Skeletal muscle tissue (tissue), 3 donors: ENCODE measurements at regions not wholly inside any gene's neighbourhood (a gene's known extent, or its start where the extent isn't known, plus 50 kb on each side); places are given as distances from the start of the nearest gene placed in this dataset.
"Not testable (repeated sequence)": the region's sequence is repeated elsewhere in the genome, so short reads cannot be mapped to it uniquely, and the experiment has no call there.

Experiments used
- H3K27ac ChIP-seq: one replicate; pipeline ENCODE4 v1.7.0; 2013; ENCODE audit warnings: mild to moderate bottlenecking, low read depth, low read length, inconsistent platforms
- H3K27me3 ChIP-seq, 3 donors: one replicate each; pipeline ENCODE4 v1.7.0; 2013; ENCODE audit warnings: low read length in 3 of 3; ENCODE audit not compliant: control insufficient read depth in 3 of 3, insufficient read depth in 3 of 3
- H3K36me3 ChIP-seq, 3 donors: one replicate each; pipeline ENCODE4 v1.7.0; 2013; ENCODE audit warnings: low read length in 3 of 3; ENCODE audit not compliant: control insufficient read depth in 3 of 3, insufficient read depth in 3 of 3
- H3K4me1 ChIP-seq, 3 donors: one replicate each; pipeline ENCODE4 v1.7.0; 2013; ENCODE audit warnings: low read length in 3 of 3, mild to moderate bottlenecking in 3 of 3; ENCODE audit not compliant: control insufficient read depth in 3 of 3, insufficient read depth in 3 of 3
- H3K4me3 ChIP-seq, 3 donors: one replicate each; pipeline ENCODE4 v1.7.0; 2013; ENCODE audit warnings: low read length in 3 of 3
- H3K9ac ChIP-seq, 3 donors: one replicate each; pipeline ENCODE4 v1.7.0; 2013; ENCODE audit warnings: low read length in 3 of 3, mild to moderate bottlenecking in 3 of 3, moderate library complexity in 2 of 3, low read depth in 1 of 3
- H3K9me3 ChIP-seq, 3 donors: one replicate each; pipeline ENCODE4 v1.7.0; 2013; ENCODE audit warnings: low read length in 3 of 3; ENCODE audit not compliant: control insufficient read depth in 3 of 3
- donor health status: Osteomylitis.

DNA sequence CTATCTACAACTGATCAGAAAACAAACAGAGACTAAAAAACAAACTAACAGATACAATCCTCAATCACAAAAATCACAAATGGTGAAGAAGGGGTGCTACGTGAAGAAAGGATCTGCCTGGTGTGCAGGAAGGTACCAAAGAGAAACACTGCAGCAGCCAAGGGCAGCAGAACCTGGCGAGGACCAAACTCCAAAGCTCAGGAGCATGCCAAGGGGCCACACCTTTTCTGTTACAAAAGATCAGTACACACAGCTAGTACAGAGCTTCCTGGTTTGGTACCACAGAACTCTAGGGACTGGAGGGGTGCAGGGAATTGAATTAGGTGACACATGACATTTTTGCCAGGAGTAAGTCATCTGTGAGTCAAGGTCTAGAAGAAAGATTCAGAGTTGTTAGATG lies 107.4 kb upstream of the GRM7 start:
- Histone ChIP-seq H3K36me3 (no peaks in the 10 kb centered on the region), H3K27ac (no peak overlapping the region), H3K27me3 (no peaks in the 10 kb centered on the region), H3K9me3 (peaks cover 0 to 5% (median 0%) of the 10 kb centered on the region in 3 donors), H3K9ac (no peak overlapping the region), H3K4me1 (no peaks in the 10 kb centered on the region), H3K4me3 (no peak overlapping the region)

DNA sequence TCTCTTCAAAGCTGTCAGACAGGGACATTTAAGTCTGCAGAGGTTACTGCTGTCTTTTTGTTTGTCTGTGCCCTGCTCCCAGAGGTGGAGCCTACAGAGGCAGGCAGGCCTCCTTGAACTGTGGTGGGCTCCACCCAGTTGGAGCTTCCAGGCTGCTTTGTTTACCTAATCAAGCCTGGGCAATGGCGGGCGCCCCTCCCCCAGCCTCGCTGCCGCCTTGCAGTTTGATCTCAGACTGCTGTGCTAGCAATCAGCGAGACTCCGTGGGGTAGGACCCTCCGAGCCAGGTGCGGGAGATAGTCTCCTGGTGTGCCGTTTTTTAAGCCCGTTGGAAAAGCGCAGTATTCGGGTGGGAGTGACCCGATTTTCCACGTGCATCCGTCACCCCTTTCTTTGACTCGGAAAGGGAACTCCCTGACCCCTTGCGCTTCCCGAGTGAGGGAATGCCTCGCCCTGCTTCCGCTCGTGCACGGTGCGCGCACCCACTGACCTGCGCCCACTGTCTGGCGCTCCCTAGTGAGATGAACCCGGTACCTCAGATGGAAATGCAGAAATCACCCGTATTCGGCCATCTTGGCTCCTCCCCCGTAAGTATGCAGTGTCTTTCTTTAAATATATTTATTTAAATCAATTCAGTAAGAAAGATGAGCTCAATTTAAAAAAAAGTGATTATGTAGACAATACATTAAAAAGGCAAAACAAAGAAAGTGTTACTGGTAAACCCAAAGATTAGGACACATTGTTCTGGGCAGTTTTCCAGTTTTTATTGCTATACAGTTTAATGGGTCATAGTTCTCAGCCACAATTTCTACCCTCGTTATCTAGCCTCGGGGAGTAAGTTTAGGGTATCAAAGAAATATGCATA lies 91.2 kb upstream of the GRM7 start:
- H3K36me3 ChIP-seq, H3K4me1 ChIP-seq, H3K9me3 ChIP-seq, H3K27me3 ChIP-seq, H3K4me3 ChIP-seq, H3K9ac ChIP-seq, H3K27ac ChIP-seq: not testable (repeated sequence)

DNA sequence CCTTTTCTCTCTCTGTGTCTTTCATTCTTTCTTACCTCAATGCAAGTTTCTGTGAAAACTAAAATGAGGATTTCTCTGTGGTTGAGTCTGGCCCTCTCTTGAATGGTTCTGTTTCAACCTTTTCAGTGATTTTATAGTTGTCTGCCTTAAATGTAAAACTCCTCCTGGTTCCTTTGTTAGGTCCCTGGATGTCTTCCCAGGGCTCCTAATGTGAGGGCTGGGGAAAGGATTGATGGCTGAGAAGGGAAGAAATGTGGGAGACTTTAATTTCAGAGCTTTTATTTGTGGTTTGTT lies 90.6 kb upstream of the GRM7 start:
- Histone ChIP-seq H3K27ac (no peak overlapping the region), H3K27me3 (no peaks in the 10 kb centered on the region), H3K4me1 (no peaks in the 10 kb centered on the region), H3K4me3 (no peak overlapping the region), H3K9ac (no peak overlapping the region), H3K9me3 (no peaks in the 10 kb centered on the region), H3K36me3 (no peaks in the 10 kb centered on the region)

GRCh38 chr3:6771171-6771570 lies 89.7 kb upstream of the GRM7 start:
- no peaks in the 10 kb centered on the region for H3K9me3 ChIP-seq
- no peaks in the 10 kb centered on the region for H3K4me1 ChIP-seq
- no peak overlapping the region for H3K9ac ChIP-seq
- H3K27me3 ChIP-seq = no peaks in the 10 kb centered on the region
- no peak overlapping the region for H3K27ac ChIP-seq
- H3K36me3 ChIP-seq = no peaks in the 10 kb centered on the region
- H3K4me3 ChIP-seq = no peak overlapping the region

DNA sequence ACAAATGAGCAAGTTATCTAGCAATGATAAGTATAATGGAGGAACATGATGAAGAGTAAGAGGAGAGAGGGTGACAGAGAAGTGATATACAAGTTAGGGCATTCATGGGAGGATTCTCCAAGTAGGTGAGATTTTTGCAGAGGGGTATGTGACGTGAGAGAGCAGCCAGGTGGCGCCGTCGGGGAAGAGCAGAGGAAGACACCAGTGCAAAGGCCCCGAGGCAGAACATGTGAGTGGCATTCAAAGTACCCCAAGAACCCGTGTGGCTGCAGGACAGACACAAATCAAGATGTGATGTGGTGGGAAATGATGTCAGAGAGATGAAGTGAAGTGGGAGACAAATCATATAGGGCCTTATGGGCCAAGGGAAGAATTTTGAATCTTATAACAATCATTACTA lies 81.8 kb upstream of the GRM7 start:
- H3K36me3 ChIP-seq = no peaks in the 10 kb centered on the region
- H3K4me3 ChIP-seq = no peak overlapping the region
- H3K4me1 ChIP-seq = no peaks in the 10 kb centered on the region
- H3K27ac ChIP-seq = no peak overlapping the region
- no peaks in the 10 kb centered on the region for H3K27me3 ChIP-seq
- H3K9ac ChIP-seq = no peak overlapping the region
- no peaks in the 10 kb centered on the region for H3K9me3 ChIP-seq

- H3K4me3 ChIP-seq = no peak overlapping the region
- no peaks in the 10 kb centered on the region for H3K36me3 ChIP-seq
- H3K27me3 ChIP-seq = no peaks in the 10 kb centered on the region
- H3K27ac ChIP-seq = no peak overlapping the region
- no peaks in the 10 kb centered on the region for H3K4me1 ChIP-seq
- H3K9me3 ChIP-seq = no peaks in the 10 kb centered on the region
- no peak overlapping the region for H3K9ac ChIP-seq
Observed at GRCh38 chr3:6781092-6781491, 79.8 kb upstream of the GRM7 start.

GRCh38 chr3:6785726-6786125 lies 75.2 kb upstream of the GRM7 start:
- H3K9me3 ChIP-seq = no peaks in the 10 kb centered on the region
- no peak overlapping the region for H3K4me3 ChIP-seq
- no peaks in the 10 kb centered on the region for H3K27me3 ChIP-seq
- H3K27ac ChIP-seq = no peak overlapping the region
- no peaks in the 10 kb centered on the region for H3K4me1 ChIP-seq
- no peaks in the 10 kb centered on the region for H3K36me3 ChIP-seq
- H3K9ac ChIP-seq = no peak overlapping the region

DNA sequence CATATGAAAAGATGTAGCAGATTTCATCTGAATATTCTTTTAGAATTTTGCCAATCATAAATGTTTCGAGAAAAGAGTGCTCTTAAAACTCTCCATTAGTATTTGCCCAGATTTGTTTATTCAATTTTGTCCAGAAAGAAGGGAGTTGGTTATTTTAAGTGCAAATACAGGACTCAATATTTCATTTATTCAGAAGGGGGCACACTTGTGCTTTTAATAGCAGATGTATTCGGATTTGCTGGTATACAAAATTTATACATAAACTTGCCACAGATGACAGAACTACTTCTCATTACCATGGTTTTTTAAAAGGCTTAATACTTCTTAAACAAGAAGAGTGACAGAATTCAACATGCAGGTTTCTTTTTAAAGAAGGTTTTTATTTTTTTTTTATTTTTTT lies 69.8 kb upstream of the GRM7 start:
- Histone ChIP-seq H3K36me3 (no peaks in the 10 kb centered on the region), H3K9ac (no peak overlapping the region), H3K27ac (no peak overlapping the region), H3K27me3 (peaks cover 0 to 2% (median 0%) of the 10 kb centered on the region in 3 donors), H3K4me1 (no peaks in the 10 kb centered on the region), H3K9me3 (no peaks in the 10 kb centered on the region), H3K4me3 (no peak overlapping the region)

DNA sequence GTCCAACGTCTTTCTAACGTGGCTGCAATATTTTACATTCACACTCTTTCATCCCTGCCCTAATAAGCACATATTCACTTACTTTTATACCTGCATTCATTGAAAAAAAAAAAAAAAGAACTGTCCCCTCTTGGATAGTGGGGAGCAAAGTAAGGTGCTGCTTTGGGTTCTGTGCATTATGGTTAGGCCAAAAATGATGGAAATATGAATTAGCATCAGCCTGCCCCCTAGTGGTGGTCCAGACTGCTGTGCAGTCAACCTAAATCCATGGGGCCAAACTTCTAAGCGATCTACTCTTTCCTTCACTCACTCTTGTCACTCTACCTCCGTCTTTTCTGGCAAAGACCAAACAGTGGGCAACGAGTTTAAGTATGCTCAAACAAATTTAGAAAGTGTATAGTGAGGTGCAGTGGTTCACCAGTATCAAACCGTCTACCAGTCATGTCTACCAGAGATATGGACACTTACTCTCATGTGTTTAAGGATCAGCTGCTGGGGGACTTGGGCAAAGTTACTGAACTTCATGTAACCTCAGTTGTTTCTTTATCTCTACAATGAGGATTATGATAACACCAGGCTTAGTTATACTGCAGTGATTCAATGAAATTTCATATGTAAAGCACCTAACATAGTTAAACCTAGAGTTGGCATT lies 61.5 kb upstream of the GRM7 start:
- Histone ChIP-seq H3K4me3 (no peak overlapping the region), H3K4me1 (no peaks in the 10 kb centered on the region), H3K36me3 (no peaks in the 10 kb centered on the region), H3K27me3 (no peaks in the 10 kb centered on the region), H3K9ac (no peak overlapping the region), H3K9me3 (no peaks in the 10 kb centered on the region), H3K27ac (no peak overlapping the region)

GRCh38 chr3:6803619-6804018 lies 57.3 kb upstream of the GRM7 start:
- H3K9me3 ChIP-seq = no peaks in the 10 kb centered on the region
- H3K36me3 ChIP-seq = no peaks in the 10 kb centered on the region
- no peaks in the 10 kb centered on the region for H3K4me1 ChIP-seq
- no peak overlapping the region for H3K27ac ChIP-seq
- no peaks in the 10 kb centered on the region for H3K27me3 ChIP-seq
- no peak overlapping the region for H3K4me3 ChIP-seq
- H3K9ac ChIP-seq = no peak overlapping the region
